Activated CD4-positive, alpha-beta T cell treated with anti-CD3 and anti-CD28 coated beads, Interleukin-2, Interleukin-6, amounts not matched to agents 100 ng/mL and 50 ng/mL, durations not matched to agents 16 hours and 8 hours (primary cell): ENCODE measurements at regions not wholly inside any gene's neighbourhood (a gene's known extent, or its start where the extent isn't known, plus 50 kb on each side); places are given as distances from the start of the nearest gene placed in this dataset.

ENCODE experiments used
- DNase-seq: peaks from one replicate; pipeline ENCODE4 v3.0.0-alpha.2; 2020

GRCh38 chr9:109953300-109953699 lies 173.3 kb downstream of the PALM2AKAP2 start:
- no peak for DNase-seq

- no peak for DNase-seq
Observed at GRCh38 chr9:109953813-109954497, 174.0 kb downstream of the PALM2AKAP2 start.

- no peak for DNase-seq
Observed at GRCh38 chr9:109956717-109957440, 176.9 kb downstream of the PALM2AKAP2 start.

- DNase-seq: no peak
Observed at GRCh38 chr9:109959679-109960078, 179.7 kb downstream of the PALM2AKAP2 start.

GRCh38 chr9:109961626-109962025 lies 181.6 kb downstream of the PALM2AKAP2 start:
- DNase-seq: no peak

- no peak for DNase-seq
Observed at GRCh38 chr9:109962215-109962614, 182.2 kb downstream of the PALM2AKAP2 start.

GRCh38 chr9:109963079-109963478 lies 183.1 kb downstream of the PALM2AKAP2 start:
- no peak for DNase-seq

GRCh38 chr9:109966643-109967368 lies 186.8 kb downstream of the PALM2AKAP2 start:
- no peak for DNase-seq

GRCh38 chr9:109967651-109968642 lies 187.9 kb downstream of the PALM2AKAP2 start:
- DNase-seq: peak; percentile 75

- DNase-seq: peak; percentile 29
Observed at GRCh38 chr9:109969011-109969410, 189.0 kb downstream of the PALM2AKAP2 start.

GRCh38 chr9:109969573-109970237 lies 189.7 kb downstream of the PALM2AKAP2 start:
- DNase-seq: no peak

- DNase-seq: no peak
Observed at GRCh38 chr9:109971226-109971625, 191.2 kb downstream of the PALM2AKAP2 start.

- DNase-seq: peak; percentile 44
Observed at GRCh38 chr9:109972026-109972882, 192.3 kb downstream of the PALM2AKAP2 start.

- DNase-seq: no peak
Observed at GRCh38 chr9:109973336-109973735, 193.3 kb downstream of the PALM2AKAP2 start.

- peak; percentile 90 for DNase-seq
Observed at GRCh38 chr9:109974143-109974917, 194.3 kb downstream of the PALM2AKAP2 start.

- DNase-seq: no peak
Observed at GRCh38 chr9:109974918-109975276, 194.9 kb downstream of the PALM2AKAP2 start.

- DNase-seq: no peak
Observed at GRCh38 chr9:109975574-109976295, 195.7 kb downstream of the PALM2AKAP2 start.

- no peak for DNase-seq
Observed at GRCh38 chr9:109976303-109976702, 196.3 kb downstream of the PALM2AKAP2 start.

- DNase-seq: peak; percentile 50
Observed at GRCh38 chr9:109977521-109977920, 197.5 kb downstream of the PALM2AKAP2 start.
